Epithelial cell of prostate (primary cell): ENCODE measurements at regions not wholly inside any gene's neighbourhood (a gene's known extent, or its start where the extent isn't known, plus 50 kb on each side); places are given as distances from the start of the nearest gene placed in this dataset.
"Not testable (repeated sequence)": the region's sequence is repeated elsewhere in the genome, so short reads cannot be mapped to it uniquely, and the experiment has no call there.

Source experiments
- DNase-seq: peaks from one replicate; pipeline ENCODE4 v3.0.0-alpha.2; 2011; ENCODE audit warnings: low read depth, low spot score
- H3K27ac ChIP-seq: fragments of 450-650 bp; 2 replicates; pipeline ENCODE4 v1.5.1; 2017; ENCODE audit warnings: mild to moderate bottlenecking

GRCh38 chr3:73225146-73225855 is 163.8 kb downstream of the EBLN2 start:
- no peak for DNase-seq
- H3K27ac ChIP-seq = no peak overlapping the region

GRCh38 chr3:73225991-73226390 is 164.5 kb downstream of the EBLN2 start:
- DNase-seq = no peak
- no peak overlapping the region for H3K27ac ChIP-seq

- no peak for DNase-seq
- H3K27ac ChIP-seq = peak overlapping the region; percentile 48
Observed at GRCh38 chr3:73228000-73228399, 166.5 kb downstream of the EBLN2 start.

GRCh38 chr3:73228437-73228836 is 167.0 kb downstream of the EBLN2 start:
- peak; percentile 80 for DNase-seq

GRCh38 chr3:73228959-73229358 is 167.5 kb downstream of the EBLN2 start:
- H3K27ac ChIP-seq = peak overlapping the region; percentile 48
- no peak for DNase-seq

More at GRCh38 chr3:73228437-73228836, 167.0 kb downstream of the EBLN2 start:
- peak overlapping the region; percentile 48 for H3K27ac ChIP-seq

- no peak overlapping the region for H3K27ac ChIP-seq
- DNase-seq = no peak
Observed at GRCh38 chr3:73234354-73235014, 173.0 kb downstream of the EBLN2 start.

GRCh38 chr3:73235768-73236167 is 174.3 kb downstream of the EBLN2 start:
- H3K27ac ChIP-seq = no peak overlapping the region
- DNase-seq = no peak

- no peak for DNase-seq
- H3K27ac ChIP-seq = no peak overlapping the region
Observed at GRCh38 chr3:73236867-73237266, 175.4 kb downstream of the EBLN2 start.

- no peak for DNase-seq
- no peak overlapping the region for H3K27ac ChIP-seq
Observed at GRCh38 chr3:73243740-73244139, 182.3 kb downstream of the EBLN2 start.

GRCh38 chr3:73245459-73245858 is 184.0 kb downstream of the EBLN2 start:
- DNase-seq = no peak
- no peak overlapping the region for H3K27ac ChIP-seq

- H3K27ac ChIP-seq = no peak overlapping the region
- no peak for DNase-seq
Observed at GRCh38 chr3:73249047-73249446, 187.6 kb downstream of the EBLN2 start.

- DNase-seq = no peak
- H3K27ac ChIP-seq = no peak overlapping the region
Observed at GRCh38 chr3:73254062-73254461, 192.6 kb downstream of the EBLN2 start.

GRCh38 chr3:73255609-73256029 is 194.2 kb downstream of the EBLN2 start:
- no peak overlapping the region for H3K27ac ChIP-seq
- peak; percentile 75 for DNase-seq

GRCh38 chr3:73257186-73257585 is 195.7 kb downstream of the EBLN2 start:
- no peak overlapping the region for H3K27ac ChIP-seq
- no peak for DNase-seq

GRCh38 chr3:73258057-73258456 is 196.6 kb downstream of the EBLN2 start:
- no peak for DNase-seq
- no peak overlapping the region for H3K27ac ChIP-seq

GRCh38 chr3:73259291-73259690 is 197.8 kb downstream of the EBLN2 start:
- no peak for DNase-seq
- no peak overlapping the region for H3K27ac ChIP-seq

GRCh38 chr3:73259856-73260255 is 198.4 kb downstream of the EBLN2 start:
- no peak overlapping the region for H3K27ac ChIP-seq
- no peak for DNase-seq

- not testable (repeated sequence) for H3K27ac ChIP-seq, DNase-seq
Observed at GRCh38 chr3:73266558-73266957, 205.1 kb downstream of the EBLN2 start.

- not testable (repeated sequence) for DNase-seq, H3K27ac ChIP-seq
Observed at GRCh38 chr3:73269126-73269525, 207.7 kb downstream of the EBLN2 start.

GRCh38 chr3:73270839-73271483 is 209.5 kb downstream of the EBLN2 start:
- DNase-seq = no peak
- H3K27ac ChIP-seq = no peak overlapping the region

- no peak overlapping the region for H3K27ac ChIP-seq
- no peak for DNase-seq
Observed at GRCh38 chr3:73273341-73273740, 211.9 kb downstream of the EBLN2 start.
